SK-N-SH (cell line): ENCODE measurements at regions not wholly inside any gene's neighbourhood (a gene's known extent, or its start where the extent isn't known, plus 50 kb on each side); places are given as distances from the start of the nearest gene placed in this dataset.

Source experiments
- EP300 ChIP-seq, 2 experiments: IDR thresholded peaks; 2 replicates each; pipeline versions ENCODE4 v1.4.0 to v1.6.1; 2012; ENCODE audit warnings: borderline replicate concordance in 1 of 2, low read depth in 1 of 2, low read length in 1 of 2
- EZH2phosphoT487 ChIP-seq: fragments of 200-600 bp; sonication (generic); IDR thresholded peaks from 2 replicates; pipeline ENCODE4 v1.6.1; 2017; ENCODE audit warnings: low read depth, mixed run types, mild to moderate bottlenecking, antibody characterized with exemption, moderate library complexity, borderline replicate concordance
- GABPA ChIP-seq: IDR thresholded peaks from 2 replicates; pipeline ENCODE4 v1.4.0; 2012; ENCODE audit warnings: low read depth, mild to moderate bottlenecking
- POLR2AphosphoS5 ChIP-seq: IDR thresholded peaks from 2 replicates; pipeline ENCODE4 v1.6.1; 2012; ENCODE audit warnings: low read depth, low read length
- SMC3 ChIP-seq: IDR thresholded peaks from 2 replicates; pipeline ENCODE4 v1.6.1; 2012; ENCODE audit warnings: low read depth, low read length, improper control_type of control experiment
- TEAD4 ChIP-seq: IDR thresholded peaks from 2 replicates; pipeline ENCODE4 v1.4.0; 2012; ENCODE audit warnings: mild to moderate bottlenecking, borderline replicate concordance; ENCODE audit not compliant: insufficient read depth
- USF1 ChIP-seq: IDR thresholded peaks from 2 replicates; pipeline ENCODE4 v1.4.0; 2012; ENCODE audit warnings: low read depth, borderline replicate concordance
- TF ChIP-seq, protein P1 (sequence below): fragments of 150-350 bp; IDR thresholded peaks from 2 replicates; pipeline ENCODE4 v1.6.1; 2017; ENCODE audit warnings: antibody characterized with exemption, low read length, low read depth, borderline replicate concordance
- TF ChIP-seq, protein P2 (sequence below): IDR thresholded peaks from 2 replicates; pipeline ENCODE4 v1.6.1; 2012; ENCODE audit warnings: mild to moderate bottlenecking, low read depth, low read length, moderate library complexity
- TF ChIP-seq, protein P3 (sequence below): fragments of 200-600 bp; sonication (generic); IDR thresholded peaks from 2 replicates; pipeline ENCODE4 v1.6.1; 2017; ENCODE audit warnings: antibody characterized with exemption, mild to moderate bottlenecking, moderate library complexity
- TF ChIP-seq, protein P4 (sequence below): IDR thresholded peaks from 2 replicates; pipeline ENCODE4; 2012

- TF ChIP-seq POLR2AphosphoS5 (no peak), USF1 (no peak), TEAD4 (no peak), SMC3 (no peak), EZH2phosphoT487 (no peak), EP300 (IDR thresholded peaks at IDR 0.05; ENCODE audit: borderline replicate concordance in 1 of 2, low read depth in 1 of 2, low read length in 1 of 2) (no peak), GABPA (no peak)
- TF ChIP-seq, protein P1, sequence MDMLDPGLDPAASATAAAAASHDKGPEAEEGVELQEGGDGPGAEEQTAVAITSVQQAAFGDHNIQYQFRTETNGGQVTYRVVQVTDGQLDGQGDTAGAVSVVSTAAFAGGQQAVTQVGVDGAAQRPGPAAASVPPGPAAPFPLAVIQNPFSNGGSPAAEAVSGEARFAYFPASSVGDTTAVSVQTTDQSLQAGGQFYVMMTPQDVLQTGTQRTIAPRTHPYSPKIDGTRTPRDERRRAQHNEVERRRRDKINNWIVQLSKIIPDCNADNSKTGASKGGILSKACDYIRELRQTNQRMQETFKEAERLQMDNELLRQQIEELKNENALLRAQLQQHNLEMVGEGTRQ: no peak
- TF ChIP-seq, protein P2, sequence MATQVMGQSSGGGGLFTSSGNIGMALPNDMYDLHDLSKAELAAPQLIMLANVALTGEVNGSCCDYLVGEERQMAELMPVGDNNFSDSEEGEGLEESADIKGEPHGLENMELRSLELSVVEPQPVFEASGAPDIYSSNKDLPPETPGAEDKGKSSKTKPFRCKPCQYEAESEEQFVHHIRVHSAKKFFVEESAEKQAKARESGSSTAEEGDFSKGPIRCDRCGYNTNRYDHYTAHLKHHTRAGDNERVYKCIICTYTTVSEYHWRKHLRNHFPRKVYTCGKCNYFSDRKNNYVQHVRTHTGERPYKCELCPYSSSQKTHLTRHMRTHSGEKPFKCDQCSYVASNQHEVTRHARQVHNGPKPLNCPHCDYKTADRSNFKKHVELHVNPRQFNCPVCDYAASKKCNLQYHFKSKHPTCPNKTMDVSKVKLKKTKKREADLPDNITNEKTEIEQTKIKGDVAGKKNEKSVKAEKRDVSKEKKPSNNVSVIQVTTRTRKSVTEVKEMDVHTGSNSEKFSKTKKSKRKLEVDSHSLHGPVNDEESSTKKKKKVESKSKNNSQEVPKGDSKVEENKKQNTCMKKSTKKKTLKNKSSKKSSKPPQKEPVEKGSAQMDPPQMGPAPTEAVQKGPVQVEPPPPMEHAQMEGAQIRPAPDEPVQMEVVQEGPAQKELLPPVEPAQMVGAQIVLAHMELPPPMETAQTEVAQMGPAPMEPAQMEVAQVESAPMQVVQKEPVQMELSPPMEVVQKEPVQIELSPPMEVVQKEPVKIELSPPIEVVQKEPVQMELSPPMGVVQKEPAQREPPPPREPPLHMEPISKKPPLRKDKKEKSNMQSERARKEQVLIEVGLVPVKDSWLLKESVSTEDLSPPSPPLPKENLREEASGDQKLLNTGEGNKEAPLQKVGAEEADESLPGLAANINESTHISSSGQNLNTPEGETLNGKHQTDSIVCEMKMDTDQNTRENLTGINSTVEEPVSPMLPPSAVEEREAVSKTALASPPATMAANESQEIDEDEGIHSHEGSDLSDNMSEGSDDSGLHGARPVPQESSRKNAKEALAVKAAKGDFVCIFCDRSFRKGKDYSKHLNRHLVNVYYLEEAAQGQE: no peak
- TF ChIP-seq, protein P3, sequence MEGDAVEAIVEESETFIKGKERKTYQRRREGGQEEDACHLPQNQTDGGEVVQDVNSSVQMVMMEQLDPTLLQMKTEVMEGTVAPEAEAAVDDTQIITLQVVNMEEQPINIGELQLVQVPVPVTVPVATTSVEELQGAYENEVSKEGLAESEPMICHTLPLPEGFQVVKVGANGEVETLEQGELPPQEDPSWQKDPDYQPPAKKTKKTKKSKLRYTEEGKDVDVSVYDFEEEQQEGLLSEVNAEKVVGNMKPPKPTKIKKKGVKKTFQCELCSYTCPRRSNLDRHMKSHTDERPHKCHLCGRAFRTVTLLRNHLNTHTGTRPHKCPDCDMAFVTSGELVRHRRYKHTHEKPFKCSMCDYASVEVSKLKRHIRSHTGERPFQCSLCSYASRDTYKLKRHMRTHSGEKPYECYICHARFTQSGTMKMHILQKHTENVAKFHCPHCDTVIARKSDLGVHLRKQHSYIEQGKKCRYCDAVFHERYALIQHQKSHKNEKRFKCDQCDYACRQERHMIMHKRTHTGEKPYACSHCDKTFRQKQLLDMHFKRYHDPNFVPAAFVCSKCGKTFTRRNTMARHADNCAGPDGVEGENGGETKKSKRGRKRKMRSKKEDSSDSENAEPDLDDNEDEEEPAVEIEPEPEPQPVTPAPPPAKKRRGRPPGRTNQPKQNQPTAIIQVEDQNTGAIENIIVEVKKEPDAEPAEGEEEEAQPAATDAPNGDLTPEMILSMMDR: no peak
- TF ChIP-seq, protein P4, sequence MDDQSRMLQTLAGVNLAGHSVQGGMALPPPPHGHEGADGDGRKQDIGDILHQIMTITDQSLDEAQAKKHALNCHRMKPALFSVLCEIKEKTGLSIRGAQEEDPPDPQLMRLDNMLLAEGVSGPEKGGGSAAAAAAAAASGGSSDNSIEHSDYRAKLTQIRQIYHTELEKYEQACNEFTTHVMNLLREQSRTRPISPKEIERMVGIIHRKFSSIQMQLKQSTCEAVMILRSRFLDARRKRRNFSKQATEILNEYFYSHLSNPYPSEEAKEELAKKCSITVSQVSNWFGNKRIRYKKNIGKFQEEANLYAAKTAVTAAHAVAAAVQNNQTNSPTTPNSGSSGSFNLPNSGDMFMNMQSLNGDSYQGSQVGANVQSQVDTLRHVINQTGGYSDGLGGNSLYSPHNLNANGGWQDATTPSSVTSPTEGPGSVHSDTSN: no peak
Measured at GRCh38 chr7:110373859-110374258, 717.1 kb upstream of the LRRN3 start.
